ENCODE measurements at regions not wholly inside any gene's neighbourhood (a gene's known extent, or its start where the extent isn't known, plus 50 kb on each side); places are given as distances from the start of the nearest gene placed in this dataset.

GRCh38 chrX:45980726-45981125 lies 564.5 kb downstream of the ZNF674 start:
- no peaks in the 10 kb centered on the region for H3K27me3 ChIP-seq
- no peak overlapping the region for H3K4me3 ChIP-seq
- H3K36me3 ChIP-seq = no peaks in the 10 kb centered on the region
- H3K4me1 ChIP-seq = no peaks in the 10 kb centered on the region
- no peak overlapping the region for H3K27ac ChIP-seq
- no peaks in the 10 kb centered on the region for H3K9me3 ChIP-seq
- DNase-seq = no peak
- intact Hi-C loops (cut with DNase I; ENCODE audit: low total_unique reads) = no loop called here
- TF ChIP-seq POLR2A (IDR thresholded peaks at IDR 0.05) = no peak
- TF ChIP-seq CTCF (IDR thresholded peaks at IDR 0.05) = no peak

- Histone ChIP-seq H3K4me3 (no peak overlapping the region), H3K4me1 (no peaks in the 10 kb centered on the region), H3K9me3 (no peaks in the 10 kb centered on the region), H3K27ac (no peak overlapping the region), H3K27me3 (no peaks in the 10 kb centered on the region), H3K36me3 (no peaks in the 10 kb centered on the region)
- TF ChIP-seq POLR2A (IDR thresholded peaks at IDR 0.05) = no peak
- no peak for TF ChIP-seq CTCF (IDR thresholded peaks at IDR 0.05)
- DNase-seq = no peak
- intact Hi-C loops (cut with DNase I; ENCODE audit: low total_unique reads) = no loop called here
These were observed 569.6 kb downstream of the ZNF674 start for GRCh38 chrX:45975633-45976032.

- no peak overlapping the region for H3K27ac ChIP-seq
These were observed 572.6 kb downstream of the ZNF674 start for GRCh38 chrX:45972636-45973035.

GRCh38 chrX:45959567-45959966 lies 585.7 kb downstream of the ZNF674 start:
- H3K27ac ChIP-seq = no peak overlapping the region
- H3K27me3 ChIP-seq = no peaks in the 10 kb centered on the region
- no peak for DNase-seq
- no peaks in the 10 kb centered on the region for H3K9me3 ChIP-seq
- TF ChIP-seq POLR2A (IDR thresholded peaks at IDR 0.05) = no peak
- no peak for TF ChIP-seq CTCF (IDR thresholded peaks at IDR 0.05)
- H3K4me3 ChIP-seq = no peak overlapping the region
- no peaks in the 10 kb centered on the region for H3K36me3 ChIP-seq
- intact Hi-C loops (cut with DNase I; ENCODE audit: low total_unique reads) = no loop called here
- no peaks in the 10 kb centered on the region for H3K4me1 ChIP-seq

More at GRCh38 chrX:45972636-45973035, 572.6 kb downstream of the ZNF674 start:
- Histone ChIP-seq H3K4me1 (no peaks in the 10 kb centered on the region), H3K4me3 (no peak overlapping the region), H3K27me3 (no peaks in the 10 kb centered on the region), H3K36me3 (no peaks in the 10 kb centered on the region), H3K9me3 (no peaks in the 10 kb centered on the region)
- TF ChIP-seq POLR2A (IDR thresholded peaks at IDR 0.05) = no peak
- no peak for TF ChIP-seq CTCF (IDR thresholded peaks at IDR 0.05)
- DNase-seq = no peak
- intact Hi-C loops (cut with DNase I; ENCODE audit: low total_unique reads) = no loop called here

GRCh38 chrX:45956191-45956870 lies 588.9 kb downstream of the ZNF674 start:
- no peak for TF ChIP-seq POLR2A (IDR thresholded peaks at IDR 0.05)
- no peak for TF ChIP-seq CTCF (IDR thresholded peaks at IDR 0.05)
- no peak for DNase-seq
- no peaks in the 10 kb centered on the region for H3K4me1 ChIP-seq
- H3K36me3 ChIP-seq = no peaks in the 10 kb centered on the region
- intact Hi-C loops (cut with DNase I; ENCODE audit: low total_unique reads) = no loop called here
- H3K27me3 ChIP-seq = no peaks in the 10 kb centered on the region
- no peak overlapping the region for H3K4me3 ChIP-seq
- no peaks in the 10 kb centered on the region for H3K9me3 ChIP-seq
- no peak overlapping the region for H3K27ac ChIP-seq
